ENCODE measurements at regions not wholly inside any gene's neighbourhood (a gene's known extent, or its start where the extent isn't known, plus 50 kb on each side); places are given as distances from the start of the nearest gene placed in this dataset.
"Not testable (repeated sequence)": the region's sequence is repeated elsewhere in the genome, so short reads cannot be mapped to it uniquely, and the experiment has no call there.

DNA sequence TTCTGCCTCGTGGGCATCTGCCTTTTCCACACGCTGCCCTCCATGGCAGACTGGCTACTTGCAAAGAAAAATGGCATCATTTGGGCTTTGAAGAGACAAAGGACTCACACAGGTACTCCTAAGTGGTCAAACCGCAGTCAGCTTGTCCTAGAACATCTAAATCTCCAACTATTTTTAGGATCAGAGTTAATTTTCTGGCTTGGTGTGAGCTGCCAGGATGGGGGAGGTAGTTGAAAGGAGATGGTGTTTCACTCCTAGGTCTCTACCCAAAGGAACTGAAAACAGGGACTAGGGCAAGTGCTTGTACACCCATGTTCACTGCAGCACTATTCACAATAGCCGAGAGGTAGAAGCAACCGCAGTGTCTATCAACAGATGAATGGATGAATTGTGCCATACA, 107.9 kb upstream of the ATL2 start:
- Mint-ChIP-seq H3K36me3 (ENCODE audit: insufficient read depth, unreplicated experiment) (peaks cover 6% of the 10 kb centered on the region), H3K4me3 (ENCODE audit: unreplicated experiment) (no peak overlapping the region), H3K27ac (ENCODE audit: unreplicated experiment) (no peak overlapping the region), H3K4me1 (ENCODE audit: low read depth, unreplicated experiment) (no peaks in the 10 kb centered on the region), H3K9me3 (ENCODE audit: unreplicated experiment) (peaks cover 13% of the 10 kb centered on the region), H3K27me3 (ENCODE audit: insufficient read depth, unreplicated experiment) (no peaks in the 10 kb centered on the region)
- CTCF ChIA-PET = no interaction called here
- intact Hi-C loops (cut with micrococcal nuclease; ENCODE audit: unreplicated experiment) = no loop called here
- no peaks in the 10 kb centered on the region for H3K36me3 ChIP-seq (ENCODE audit: control insufficient read depth, insufficient read depth, low read length)
- TF ChIP-seq, protein P1, sequence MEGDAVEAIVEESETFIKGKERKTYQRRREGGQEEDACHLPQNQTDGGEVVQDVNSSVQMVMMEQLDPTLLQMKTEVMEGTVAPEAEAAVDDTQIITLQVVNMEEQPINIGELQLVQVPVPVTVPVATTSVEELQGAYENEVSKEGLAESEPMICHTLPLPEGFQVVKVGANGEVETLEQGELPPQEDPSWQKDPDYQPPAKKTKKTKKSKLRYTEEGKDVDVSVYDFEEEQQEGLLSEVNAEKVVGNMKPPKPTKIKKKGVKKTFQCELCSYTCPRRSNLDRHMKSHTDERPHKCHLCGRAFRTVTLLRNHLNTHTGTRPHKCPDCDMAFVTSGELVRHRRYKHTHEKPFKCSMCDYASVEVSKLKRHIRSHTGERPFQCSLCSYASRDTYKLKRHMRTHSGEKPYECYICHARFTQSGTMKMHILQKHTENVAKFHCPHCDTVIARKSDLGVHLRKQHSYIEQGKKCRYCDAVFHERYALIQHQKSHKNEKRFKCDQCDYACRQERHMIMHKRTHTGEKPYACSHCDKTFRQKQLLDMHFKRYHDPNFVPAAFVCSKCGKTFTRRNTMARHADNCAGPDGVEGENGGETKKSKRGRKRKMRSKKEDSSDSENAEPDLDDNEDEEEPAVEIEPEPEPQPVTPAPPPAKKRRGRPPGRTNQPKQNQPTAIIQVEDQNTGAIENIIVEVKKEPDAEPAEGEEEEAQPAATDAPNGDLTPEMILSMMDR (IDR thresholded peaks at IDR 0.05; ENCODE audit: insufficient read depth in 1 of 2, low read depth in 1 of 2, low read length in 1 of 2, severe bottlenecking in 1 of 2, unreplicated experiment in 1 of 2) = no peak
- no peaks in the 10 kb centered on the region for H3K27me3 ChIP-seq (replicated peaks; ENCODE audit: control insufficient read depth, insufficient read depth, low read length)
- H3K9me3 ChIP-seq = peaks cover 14% of the 10 kb centered on the region
- H3K4me1 ChIP-seq = no peaks in the 10 kb centered on the region
- POLR2A ChIA-PET = no interaction called here
- DNase-seq = no peak
- no peak overlapping the region for H3K4me3 ChIP-seq (ENCODE audit: low read depth, low read length)
- no TSS peak for BruUV-seq (replicated peaks)

DNA sequence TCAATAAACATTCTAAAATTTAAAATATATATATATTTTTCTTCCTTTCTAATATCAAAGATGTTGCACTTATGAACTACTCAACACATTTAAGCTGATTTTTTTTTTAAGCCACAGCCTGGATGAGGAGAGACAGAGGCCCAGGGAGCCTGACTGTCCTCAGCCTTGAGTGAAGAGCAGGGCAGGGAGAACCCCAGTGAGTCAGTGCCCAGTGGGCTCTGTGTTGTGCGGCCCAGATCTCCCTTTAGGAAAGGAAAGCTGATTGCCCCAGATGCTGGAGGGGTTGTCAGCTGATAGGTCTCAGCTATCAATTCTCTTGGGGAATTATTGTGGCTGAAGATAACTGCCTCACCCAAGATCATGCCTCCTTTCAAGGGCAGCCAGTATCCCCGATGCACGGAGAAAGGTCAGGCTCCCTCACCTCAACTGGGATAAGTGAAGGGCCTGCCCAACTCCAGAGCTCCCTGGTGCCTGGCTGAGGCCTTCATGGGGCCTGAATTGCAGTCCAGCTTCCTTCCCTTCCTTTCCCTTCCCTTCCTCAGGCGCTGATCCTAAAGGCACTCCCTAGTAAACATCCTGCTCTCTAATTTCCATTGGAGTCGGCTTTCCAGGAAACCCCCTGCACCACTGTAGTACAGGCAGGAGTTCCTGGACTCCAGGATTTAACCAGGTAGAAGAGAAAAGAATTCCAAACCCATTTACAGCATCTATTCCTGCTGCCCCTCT, 106.9 kb upstream of the ATL2 start:
- Histone ChIP-seq H3K9me3 (peaks cover 16% of the 10 kb centered on the region), H3K4me1 (no peaks in the 10 kb centered on the region), H3K27me3 (replicated peaks; ENCODE audit: control insufficient read depth, insufficient read depth, low read length) (no peaks in the 10 kb centered on the region), H3K4me3 (ENCODE audit: low read depth, low read length) (no peak overlapping the region), H3K36me3 (ENCODE audit: control insufficient read depth, insufficient read depth, low read length) (no peaks in the 10 kb centered on the region)
- H3K36me3 Mint-ChIP-seq (ENCODE audit: insufficient read depth, unreplicated experiment) = peaks cover 6% of the 10 kb centered on the region
- CTCF ChIA-PET = interaction anchor here (0.6 kb wide), 1 partner anchor 9 kb away, joined by 6 read pairs; no protein-coding TSS in a partner anchor
- POLR2A ChIA-PET = no interaction called here
- H3K27me3 Mint-ChIP-seq (ENCODE audit: insufficient read depth, unreplicated experiment) = no peaks in the 10 kb centered on the region
- intact Hi-C loops (cut with micrococcal nuclease; ENCODE audit: unreplicated experiment) = no loop called here
- BruUV-seq (replicated peaks) = no TSS peak
- H3K27ac Mint-ChIP-seq (ENCODE audit: unreplicated experiment) = no peak overlapping the region
- H3K9me3 Mint-ChIP-seq (ENCODE audit: unreplicated experiment) = peaks cover 21% of the 10 kb centered on the region
- no peaks in the 10 kb centered on the region for H3K4me1 Mint-ChIP-seq (ENCODE audit: low read depth, unreplicated experiment)
- TF ChIP-seq, protein P1 (IDR thresholded peaks at IDR 0.05; ENCODE audit: insufficient read depth in 1 of 2, low read depth in 1 of 2, low read length in 1 of 2, severe bottlenecking in 1 of 2, unreplicated experiment in 1 of 2) = no peak
- H3K4me3 Mint-ChIP-seq (ENCODE audit: unreplicated experiment) = no peak overlapping the region
- DNase-seq = no peak

DNA sequence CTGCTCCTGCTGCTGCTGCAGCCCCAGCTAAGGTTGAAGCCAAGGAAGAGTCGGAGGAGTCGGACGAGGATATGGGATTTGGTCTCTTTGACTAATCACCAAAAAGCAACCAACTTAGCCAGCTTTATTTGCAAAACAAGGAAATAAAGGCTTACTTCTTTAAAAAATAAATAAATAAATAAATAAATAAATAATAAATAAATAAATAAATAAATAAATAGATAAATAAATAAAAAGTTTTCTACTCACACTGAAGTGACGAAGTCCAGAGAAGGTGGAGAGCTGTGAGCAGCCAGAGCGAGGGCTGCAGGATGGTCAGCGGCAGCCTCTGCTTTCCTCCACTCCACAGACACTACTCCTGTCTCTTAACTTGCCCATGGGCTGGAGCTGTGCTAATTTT, 105.6 kb upstream of the ATL2 start:
- H3K4me1 Mint-ChIP-seq (ENCODE audit: low read depth, unreplicated experiment); H3K27me3 ChIP-seq (replicated peaks; ENCODE audit: control insufficient read depth, insufficient read depth, low read length); H3K36me3 ChIP-seq (ENCODE audit: control insufficient read depth, insufficient read depth, low read length); H3K36me3 Mint-ChIP-seq (ENCODE audit: insufficient read depth, unreplicated experiment); CTCF ChIA-PET; H3K4me3 Mint-ChIP-seq (ENCODE audit: unreplicated experiment); H3K4me3 ChIP-seq (ENCODE audit: low read depth, low read length); POLR2A ChIA-PET; H3K4me1 ChIP-seq; H3K27ac Mint-ChIP-seq (ENCODE audit: unreplicated experiment); BruUV-seq (replicated peaks); intact Hi-C loops (cut with micrococcal nuclease; ENCODE audit: unreplicated experiment); H3K27me3 Mint-ChIP-seq (ENCODE audit: insufficient read depth, unreplicated experiment); DNase-seq: not testable (repeated sequence)
- H3K9me3 ChIP-seq = peaks cover 16% of the 10 kb centered on the region
- peaks cover 21% of the 10 kb centered on the region for H3K9me3 Mint-ChIP-seq (ENCODE audit: unreplicated experiment)

Data from Caco-2 (cell line).